SK-N-MC (cell line): ENCODE measurements at regions not wholly inside any gene's neighbourhood (a gene's known extent, or its start where the extent isn't known, plus 50 kb on each side); places are given as distances from the start of the nearest gene placed in this dataset.

Experiments
- DNase-seq: peaks from one replicate; pipeline ENCODE4 v3.0.0-alpha.2; 2011; ENCODE audit warnings: low read depth, low spot score
- H3K27ac ChIP-seq: fragments of 200-600 bp; sonication (generic); 2 replicates; pipeline ENCODE4 v1.5.1; 2016; ENCODE audit warnings: mixed run types
- H3K36me3 ChIP-seq: fragments of 200-600 bp; sonication (generic); 2 replicates; pipeline ENCODE4 v1.6.1; 2017; ENCODE audit warnings: antibody characterized with exemption, low read length, mixed read lengths; ENCODE audit not compliant: insufficient read depth
- H3K4me3 ChIP-seq: fragments of 200-600 bp; sonication (generic); 2 replicates; pipeline ENCODE4 v1.5.1; 2016
- H3K9ac ChIP-seq: fragments of 200-600 bp; sonication (generic); 2 replicates; pipeline ENCODE4 v1.8.0; 2017; ENCODE audit warnings: mixed run types, mixed read lengths; ENCODE audit not compliant: insufficient read length
- H3K9me3 ChIP-seq: fragments of 200-600 bp; sonication (generic); 2 replicates; pipeline ENCODE4 v1.6.1; 2017; ENCODE audit warnings: low read depth, mild to moderate bottlenecking, antibody characterized with exemption, low read length, moderate library complexity, mixed read lengths
- EZH2 ChIP-seq: fragments of 200-600 bp; sonication (generic); IDR thresholded peaks from one replicate; pipeline ENCODE4 v1.6.1; 2017; ENCODE audit warnings: antibody characterized with exemption
- FOXP2 ChIP-seq: optimal IDR thresholded peaks from 2 replicates; pipeline ENCODE3; 2011; ENCODE audit warnings: mild to moderate bottlenecking, moderate library complexity; ENCODE audit not compliant: insufficient read depth; ENCODE audit errors: extremely low read length, control extremely low read depth
- POLR2AphosphoS5 ChIP-seq: IDR thresholded peaks from 2 replicates; pipeline ENCODE4 v1.6.1; 2012; ENCODE audit warnings: mild to moderate bottlenecking, low read depth, low read length, borderline replicate concordance

- TF ChIP-seq POLR2AphosphoS5, result no peak
- TF ChIP-seq EZH2, result no peak
- TF ChIP-seq FOXP2, result no peak
- H3K4me3 ChIP-seq, result peak overlapping the region; percentile 12; the same call in 1 of the 2 replicates
- H3K9me3 ChIP-seq, result no peaks in the 10 kb centered on the region
- no peak for DNase-seq
- H3K27ac ChIP-seq, result no peak overlapping the region
- no peaks in the 10 kb centered on the region for H3K36me3 ChIP-seq
- H3K9ac ChIP-seq, result no peak overlapping the region
These were observed 135.2 kb upstream of the NCAM1 start for GRCh38 chr11:112826026-112826425.

GRCh38 chr11:112826788-112827187, 134.4 kb upstream of the NCAM1 start:
- Histone ChIP-seq H3K36me3 (no peaks in the 10 kb centered on the region), H3K9ac (no peak overlapping the region)

GRCh38 chr11:112828421-112828820, 132.8 kb upstream of the NCAM1 start:
- Histone ChIP-seq H3K9me3 (no peaks in the 10 kb centered on the region), H3K36me3 (no peaks in the 10 kb centered on the region), H3K9ac (no peak overlapping the region), H3K27ac (no peak overlapping the region), H3K4me3 (no peak overlapping the region)
- TF ChIP-seq FOXP2 (no peak), EZH2 (no peak), POLR2AphosphoS5 (no peak)
- DNase-seq, result no peak

More at GRCh38 chr11:112826788-112827187, 134.4 kb upstream of the NCAM1 start:
- no peak for DNase-seq
- H3K9me3 ChIP-seq, result no peaks in the 10 kb centered on the region
- TF ChIP-seq POLR2AphosphoS5, result no peak
- TF ChIP-seq FOXP2, result no peak
- TF ChIP-seq EZH2, result no peak
- no peak overlapping the region for H3K27ac ChIP-seq
- no peak overlapping the region for H3K4me3 ChIP-seq

- TF ChIP-seq POLR2AphosphoS5 (no peak), EZH2 (no peak), FOXP2 (no peak)
- Histone ChIP-seq H3K4me3 (no peak overlapping the region), H3K27ac (no peak overlapping the region), H3K36me3 (no peaks in the 10 kb centered on the region), H3K9ac (no peak overlapping the region), H3K9me3 (no peaks in the 10 kb centered on the region)
- no peak for DNase-seq
These were observed 131.1 kb upstream of the NCAM1 start for GRCh38 chr11:112829971-112830654.

- no peak for DNase-seq
- H3K9ac ChIP-seq, result no peak overlapping the region
- no peak overlapping the region for H3K4me3 ChIP-seq
- TF ChIP-seq FOXP2 (no peak), POLR2AphosphoS5 (no peak), EZH2 (no peak)
- H3K27ac ChIP-seq, result no peak overlapping the region
- H3K36me3 ChIP-seq, result no peaks in the 10 kb centered on the region
- H3K9me3 ChIP-seq, result no peaks in the 10 kb centered on the region
These were observed 130.2 kb upstream of the NCAM1 start for GRCh38 chr11:112831041-112831440.

- TF ChIP-seq FOXP2, result no peak
- TF ChIP-seq EZH2, result no peak
- TF ChIP-seq POLR2AphosphoS5, result no peak
- Histone ChIP-seq H3K27ac (no peak overlapping the region), H3K36me3 (no peaks in the 10 kb centered on the region), H3K4me3 (no peak overlapping the region), H3K9me3 (no peaks in the 10 kb centered on the region), H3K9ac (no peak overlapping the region)
- DNase-seq, result no peak
These were observed 129.1 kb upstream of the NCAM1 start for GRCh38 chr11:112831969-112832766.

GRCh38 chr11:112834277-112834755, 126.9 kb upstream of the NCAM1 start:
- no peak overlapping the region for H3K4me3 ChIP-seq
- TF ChIP-seq POLR2AphosphoS5 (no peak), FOXP2 (no peak)
- H3K36me3 ChIP-seq, result no peaks in the 10 kb centered on the region
- H3K27ac ChIP-seq, result no peak overlapping the region
- DNase-seq, result no peak
- no peaks in the 10 kb centered on the region for H3K9me3 ChIP-seq
- no peak overlapping the region for H3K9ac ChIP-seq

GRCh38 chr11:112835591-112836255, 125.5 kb upstream of the NCAM1 start:
- no peak for DNase-seq
- Histone ChIP-seq H3K27ac (no peak overlapping the region), H3K4me3 (no peak overlapping the region), H3K36me3 (no peaks in the 10 kb centered on the region), H3K9me3 (no peaks in the 10 kb centered on the region), H3K9ac (no peak overlapping the region)
- TF ChIP-seq FOXP2, result no peak
- no peak for TF ChIP-seq POLR2AphosphoS5
- no peak for TF ChIP-seq EZH2

- H3K4me3 ChIP-seq, result no peak overlapping the region
- no peaks in the 10 kb centered on the region for H3K36me3 ChIP-seq
- no peak for DNase-seq
- H3K9ac ChIP-seq, result no peak overlapping the region
- H3K27ac ChIP-seq, result no peak overlapping the region
- no peaks in the 10 kb centered on the region for H3K9me3 ChIP-seq
- TF ChIP-seq EZH2 (no peak), FOXP2 (no peak), POLR2AphosphoS5 (no peak)
These were observed 125.0 kb upstream of the NCAM1 start for GRCh38 chr11:112836256-112836602.
